ENCODE measurements at regions not wholly inside any gene's neighbourhood (a gene's known extent, or its start where the extent isn't known, plus 50 kb on each side); places are given as distances from the start of the nearest gene placed in this dataset.

DNA sequence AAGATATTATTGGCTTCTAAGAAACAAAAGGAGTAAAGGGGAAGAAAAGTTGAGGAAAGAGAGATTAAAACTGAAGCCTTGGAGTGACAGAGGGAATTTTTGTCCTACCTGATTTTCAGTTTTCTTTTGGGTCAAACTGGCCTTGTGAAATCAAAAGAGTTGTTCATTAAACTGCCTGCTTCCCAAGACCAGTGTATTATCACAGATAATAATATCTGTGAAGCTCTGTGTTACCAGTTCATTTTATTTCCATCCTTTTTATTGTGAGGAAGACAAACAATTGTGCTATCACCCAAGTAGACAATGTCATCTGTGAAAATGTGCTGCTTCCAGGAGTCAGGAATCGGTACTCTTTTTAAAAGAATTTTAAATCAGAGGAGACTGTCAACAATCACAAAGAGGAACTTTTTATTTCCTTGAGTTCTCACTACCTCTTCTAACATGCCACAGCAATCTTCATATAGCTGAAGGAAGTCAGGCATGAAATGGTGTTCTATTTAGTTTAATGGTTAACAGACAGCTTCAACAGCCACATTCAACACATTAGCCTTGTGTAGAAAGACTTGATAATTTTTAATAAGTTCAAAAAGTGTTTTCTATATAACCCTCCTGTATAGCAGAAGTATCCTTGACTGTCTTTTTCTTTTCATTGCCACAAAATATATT, 554.8 kb downstream of the PIK3C3 start:
- no peak for TF ChIP-seq POLR2A (IDR thresholded peaks at IDR 0.05)
- TF ChIP-seq EP300 (IDR thresholded peaks at IDR 0.05): no peak
